WTC11 (cell line): ENCODE measurements at regions not wholly inside any gene's neighbourhood (a gene's known extent, or its start where the extent isn't known, plus 50 kb on each side); places are given as distances from the start of the nearest gene placed in this dataset.
"Not testable (repeated sequence)": the region's sequence is repeated elsewhere in the genome, so short reads cannot be mapped to it uniquely, and the experiment has no call there.

Source experiments
- ATAC-seq: fragments of 200-7000 bp; cut with Tn5 transposase; 2 replicates; pipeline ENCODE4 v1.10.0; 2021; ENCODE audit warnings: mild to moderate bottlenecking, moderate library complexity
- CTCF ChIA-PET: fragments of 300-600 bp; sonication (Branson Sonifier 250); formaldehyde crosslinking; loops from one replicate; lab custom pipeline; 2021; ENCODE audit warnings: antibody characterized with exemption; lab: Charles Lee
- POLR2A ChIA-PET: fragments of 350-600 bp; sonication (Branson Sonifier 250); formaldehyde crosslinking; loops from one replicate; lab custom pipeline; 2021; ENCODE audit warnings: antibody characterized with exemption; lab: Charles Lee
- DNase-seq: peaks from one replicate; pipeline ENCODE4 v3.0.0; 2021; ENCODE audit warnings: low spot score
- H3K27ac Mint-ChIP-seq: 2 replicates; pipeline ENCODE4 v1.8.0; 2021; ENCODE audit warnings: mixed read lengths
- H3K27me3 Mint-ChIP-seq: 2 replicates; pipeline ENCODE4 v1.8.0; 2021; ENCODE audit warnings: low read depth, mild to moderate bottlenecking, moderate library complexity, mixed read lengths
- H3K36me3 Mint-ChIP-seq: 2 replicates; pipeline ENCODE4 v1.8.0; 2021; ENCODE audit warnings: mixed read lengths
- H3K4me1 Mint-ChIP-seq: 2 replicates; pipeline ENCODE4 v1.8.0; 2022; ENCODE audit warnings: mixed read lengths
- H3K4me3 Mint-ChIP-seq: 2 replicates; pipeline ENCODE4 v1.8.0; 2021; ENCODE audit warnings: mild to moderate bottlenecking, moderate library complexity, mixed read lengths
- H3K9me3 Mint-ChIP-seq: 2 replicates; pipeline ENCODE4 v1.8.0; 2021; ENCODE audit warnings: mixed read lengths
- AR ChIP-seq: fragments of 250-450 bp; sonication (Bioruptor Pico); IDR thresholded peaks from 2 replicates; pipeline ENCODE4 v1.9.0; 2021; ENCODE audit warnings: mild to moderate bottlenecking
- ARID4B ChIP-seq: sonication (generic); formaldehyde crosslinking; IDR thresholded peaks from 2 replicates; pipeline ENCODE4 v1.8.0; 2023; ENCODE audit warnings: missing genetic modification reagents, mild to moderate bottlenecking, borderline replicate concordance
- E2F4 ChIP-seq: sonication (generic); formaldehyde crosslinking; IDR thresholded peaks from 2 replicates; pipeline ENCODE4 v1.8.1; 2022; ENCODE audit warnings: low read depth, mild to moderate bottlenecking, moderate library complexity, missing genetic modification reagents, borderline replicate concordance
- ETV6 ChIP-seq: sonication (generic); formaldehyde crosslinking; IDR thresholded peaks from 2 replicates; pipeline ENCODE4 v1.8.1; 2022; ENCODE audit warnings: mild to moderate bottlenecking, missing genetic modification reagents
- IRF1 ChIP-seq: sonication (generic); formaldehyde crosslinking; IDR thresholded peaks from 2 replicates; pipeline ENCODE4 v1.8.0; 2023; ENCODE audit warnings: missing genetic modification reagents
- RELA ChIP-seq: sonication (generic); formaldehyde crosslinking; IDR thresholded peaks from 2 replicates; pipeline ENCODE4 v1.8.1; 2022; ENCODE audit warnings: missing genetic modification reagents, mild to moderate bottlenecking, borderline replicate concordance
- ZNF138 ChIP-seq: sonication (generic); formaldehyde crosslinking; conservative IDR thresholded peaks from 2 replicates; pipeline ENCODE4 v1.8.1; 2022; ENCODE audit warnings: mild to moderate bottlenecking, moderate library complexity, missing genetic modification reagents
- ZNF425 ChIP-seq: fragments of 250-450 bp; sonication (Bioruptor Pico); conservative IDR thresholded peaks from 2 replicates; pipeline ENCODE4 v1.9.0; 2021; ENCODE audit warnings: mild to moderate bottlenecking
- ZNF512 ChIP-seq: sonication (generic); formaldehyde crosslinking; IDR thresholded peaks from 2 replicates; pipeline ENCODE4 v1.8.1; 2022; ENCODE audit warnings: missing genetic modification reagents, borderline replicate concordance

GRCh38 chr4:186999686-187000085, 276.0 kb upstream of the FAT1 start (continued):
- no peak for TF ChIP-seq ZNF425 (CRISPR knock-in tag)
- TF ChIP-seq ETV6 = no peak
- TF ChIP-seq ZNF138 = no peak
- TF ChIP-seq ZNF512 = no peak
- TF ChIP-seq RELA (CRISPR knock-in tag) = no peak
- TF ChIP-seq IRF1 (CRISPR knock-in tag) = no peak
- no peak for TF ChIP-seq ARID4B (CRISPR knock-in tag)
- TF ChIP-seq, all 79 proteins: peak for 0

GRCh38 chr4:187000281-187000680, 276.6 kb upstream of the FAT1 start:
- ChIA-PET POLR2A (no interaction called here), CTCF (no interaction called here)
- Mint-ChIP-seq H3K4me1 (peaks cover 5% of the 10 kb centered on the region; the same call in 1 of the 2 replicates), H3K27ac (no peak overlapping the region), H3K36me3 (no peaks in the 10 kb centered on the region), H3K9me3 (peaks cover 6% of the 10 kb centered on the region), H3K4me3 (no peak overlapping the region), H3K27me3 (no peaks in the 10 kb centered on the region)
- ATAC-seq (no peak), DNase-seq (no peak)
- TF ChIP-seq E2F4 (CRISPR knock-in tag) (no peak), AR (CRISPR knock-in tag) (no peak)

- H3K9me3 Mint-ChIP-seq, H3K27ac Mint-ChIP-seq, ATAC-seq, H3K36me3 Mint-ChIP-seq, H3K27me3 Mint-ChIP-seq, DNase-seq, CTCF ChIA-PET, H3K4me1 Mint-ChIP-seq, H3K4me3 Mint-ChIP-seq, POLR2A ChIA-PET: not testable (repeated sequence)
These were observed 278.5 kb upstream of the FAT1 start for GRCh38 chr4:187002133-187002532.
